Adrenal gland (tissue), 9 donors: ENCODE measurements at regions not wholly inside any gene's neighbourhood (a gene's known extent, or its start where the extent isn't known, plus 50 kb on each side); places are given as distances from the start of the nearest gene placed in this dataset.

Experiments used
- DNase-seq, 7 donors: peaks; one replicate each; pipeline ENCODE4 v3.0.0-alpha.2; 2019 to 2020
- H3K27ac ChIP-seq, 5 donors: fragments of 200-600 bp; sonication (generic) in 4 of 5; 1 replicate in 3 of 5; 2 replicates in 2 of 5; pipeline versions ENCODE4 v1.5.1 to v1.8.0; 2016 to 2020; ENCODE audit warnings: mild to moderate bottlenecking in 1 of 5
- H3K27me3 ChIP-seq: fragments of 200-600 bp; 2 replicates; pipeline ENCODE4 v1.8.0; 2021
- H3K36me3 ChIP-seq, 2 donors: fragments of 200-600 bp; replicated peaks in 1 of 2; 1 replicate in 1 of 2; 2 replicates in 1 of 2; pipeline versions ENCODE4 v1.5.1 to v1.8.0; 2018 to 2022
- H3K4me1 ChIP-seq, 2 donors: fragments of 200-600 bp; replicated peaks in 1 of 2; 1 replicate in 1 of 2; 2 replicates in 1 of 2; pipeline versions ENCODE4 v1.5.1 to v1.8.0; 2018 to 2021
- H3K4me3 ChIP-seq, 4 donors: fragments of 200-600 bp; sonication (generic) in 3 of 4; one replicate each; pipeline ENCODE4 v1.5.1; 2016 to 2018
- H3K9me3 ChIP-seq, 3 donors: fragments of 200-600 bp; sonication (generic) in 1 of 3; replicated peaks in 1 of 3; 1 replicate in 2 of 3; 2 replicates in 1 of 3; pipeline versions ENCODE4 v1.5.1 to v1.8.0; 2016 to 2021
- CTCF ChIP-seq, 6 experiments: fragments of 450-650 bp in 4 of 6; fragments of 200-600 bp in 2 of 6; sonication (generic) in 1 of 6; IDR thresholded peaks; 1 replicate in 5 of 6; 2 replicates in 1 of 6; pipeline versions ENCODE4 v1.5.1 to v1.8.0; 2016 to 2021; ENCODE audit warnings: antibody characterized with exemption in 6 of 6, mild to moderate bottlenecking in 2 of 6, moderate library complexity in 1 of 6
- POLR2A ChIP-seq, 2 donors: fragments of 450-650 bp; IDR thresholded peaks; one replicate each; pipeline ENCODE4 v1.6.1; 2017; ENCODE audit warnings: antibody characterized with exemption in 2 of 2, mild to moderate bottlenecking in 2 of 2, moderate library complexity in 1 of 2
- WGBS, 4 donors: extraction: QIAGEN DNeasy Blood & Tissue Kit in 2 of 4; methylation state at CpG; one replicate each; pipeline versions ENCODE4 v1.1.5 to v1.1.7; 2013 to 2017; 5-methylcytosine and 5-hydroxymethylcytosine counted together
- intact Hi-C, 2 donors: fragments of 100-400 bp; cut with DNase I; formaldehyde crosslinking; loops; one replicate each; pipeline versions ENCODE4 v1.14.1 to v1.15.0; 2022 to 2023
- donor health status: healthy with polysubstance abuse.
- donor health status: Bipolar disorder and iron deficiency.
- donor health status: DM: yes; HTN: yes; CAD: no.
- donor health status: DM: no; HTN: no; CAD: no.
- donor health status: DM: no; HTN: no; CAD: no.

GRCh38 chr3:10706740-10707399 lies 109.2 kb upstream of the SLC6A11 start:
- 23 to 38% (median 32%) methylated on average over 8 to 11 of the region's 11 CpGs for WGBS, 4 donors
- Histone ChIP-seq H3K9me3 (no peaks in the 10 kb centered on the region), H3K4me3 (no peak overlapping the region), H3K36me3 (no peaks in the 10 kb centered on the region), H3K27ac (no peak overlapping the region), H3K4me1 (no peaks in the 10 kb centered on the region), H3K27me3 (peaks cover 49% of the 10 kb centered on the region)
- intact Hi-C loops: no loop called here
- no peak for TF ChIP-seq CTCF (IDR thresholded peaks at IDR 0.05)
- TF ChIP-seq POLR2A (IDR thresholded peaks at IDR 0.05): no peak
- DNase-seq: no peak

- no peaks in the 10 kb centered on the region for H3K9me3 ChIP-seq
- H3K4me1 ChIP-seq: no peaks in the 10 kb centered on the region
- no peak overlapping the region for H3K4me3 ChIP-seq
- H3K27ac ChIP-seq: no peak overlapping the region
- no peaks in the 10 kb centered on the region for H3K36me3 ChIP-seq
- WGBS, 4 donors: 0 to 2% (median 1%) methylated on average over 7 to 93 of the region's 93 CpGs
- DNase-seq: no peak
- no peak for TF ChIP-seq CTCF (IDR thresholded peaks at IDR 0.05)
- H3K27me3 ChIP-seq: peaks cover 49% of the 10 kb centered on the region
- intact Hi-C loops: no loop called here
Measured at GRCh38 chr3:10707400-10708215, 108.4 kb upstream of the SLC6A11 start.

DNA sequence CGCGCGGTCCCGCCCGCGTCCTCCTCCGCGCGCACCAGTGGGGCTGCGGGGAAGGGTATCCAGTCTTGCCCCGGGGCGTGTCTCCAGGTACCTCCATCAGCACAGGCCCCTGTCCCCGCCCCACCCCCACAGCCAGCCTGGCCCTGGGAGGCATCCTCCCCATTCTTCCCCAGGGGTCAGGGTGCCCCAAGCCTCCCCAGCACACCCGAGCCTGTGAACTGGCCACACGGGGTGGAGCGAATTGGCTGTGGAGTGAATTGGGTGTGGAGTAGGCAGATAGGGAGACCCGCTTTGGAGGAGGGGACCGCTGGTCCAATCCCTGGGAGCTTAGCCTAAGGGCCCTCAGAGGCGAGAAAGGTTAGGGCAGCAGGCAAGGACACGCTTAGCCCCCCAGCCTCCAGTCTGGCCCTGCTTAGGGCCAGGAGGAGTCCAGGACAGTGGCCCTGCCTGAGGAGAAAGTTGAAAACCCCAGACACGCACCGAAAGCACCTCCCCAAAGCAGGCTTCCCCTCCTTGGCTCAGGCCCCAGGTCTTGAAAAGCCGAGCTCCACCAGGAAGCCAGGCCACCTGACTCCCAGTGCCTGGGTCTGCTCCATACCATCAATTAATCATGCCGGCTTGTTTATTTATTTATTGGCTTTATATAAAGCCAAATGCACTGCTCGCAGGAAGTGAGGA lies 107.7 kb upstream of the SLC6A11 start:
- H3K4me1 ChIP-seq: no peaks in the 10 kb centered on the region
- DNase-seq: no peak
- intact Hi-C loops: no loop called here
- H3K27ac ChIP-seq: no peak overlapping the region
- no peaks in the 10 kb centered on the region for H3K36me3 ChIP-seq
- WGBS, 4 donors: 27 to 54% (median 38%) methylated on average over 12 to 25 of the region's 25 CpGs
- no peaks in the 10 kb centered on the region for H3K9me3 ChIP-seq
- TF ChIP-seq POLR2A (IDR thresholded peaks at IDR 0.05) (no peak), CTCF (IDR thresholded peaks at IDR 0.05) (no peak)
- peaks cover 44% of the 10 kb centered on the region for H3K27me3 ChIP-seq
- no peak overlapping the region for H3K4me3 ChIP-seq

- no peaks in the 10 kb centered on the region for H3K9me3 ChIP-seq
- WGBS, 4 donors: 73 to 89% (median 83%) methylated on average over 5 to 9 of the region's 9 CpGs
- H3K36me3 ChIP-seq: no peaks in the 10 kb centered on the region
- DNase-seq: no peak
- H3K27ac ChIP-seq: no peak overlapping the region
- H3K4me3 ChIP-seq: no peak overlapping the region
- no peaks in the 10 kb centered on the region for H3K4me1 ChIP-seq
- peaks cover 37% of the 10 kb centered on the region for H3K27me3 ChIP-seq
- no peak for TF ChIP-seq CTCF (IDR thresholded peaks at IDR 0.05)
- TF ChIP-seq POLR2A (IDR thresholded peaks at IDR 0.05): no peak
- intact Hi-C loops: no loop called here
Measured at GRCh38 chr3:10709110-10709781, 106.8 kb upstream of the SLC6A11 start.
